ENCODE measurements at regions not wholly inside any gene's neighbourhood (a gene's known extent, or its start where the extent isn't known, plus 50 kb on each side); places are given as distances from the start of the nearest gene placed in this dataset.

GRCh38 chrX:106300656-106301055 lies 132.6 kb downstream of the PWWP3B start:
- no peak overlapping the region for H3K18ac ChIP-seq (ENCODE audit: low read length)
- H3K27me3 ChIP-seq (ENCODE audit: insufficient read depth, low read length), result no peaks in the 10 kb centered on the region
- H3K23ac ChIP-seq (ENCODE audit: low read length), result no peak overlapping the region
- no peak overlapping the region for H2BK12ac ChIP-seq (ENCODE audit: low read length)
- H3K4me3 ChIP-seq (ENCODE audit: low read depth, low read length), result no peak overlapping the region
- H3K14ac ChIP-seq (ENCODE audit: low read length), result no peak overlapping the region
- no peak overlapping the region for H3K9ac ChIP-seq (ENCODE audit: low read length)
- H3K4me1 ChIP-seq (ENCODE audit: control insufficient read depth in 1 of 2, insufficient read depth in 2 of 2, low read length in 2 of 2), result no peaks in the 10 kb centered on the region
- H2BK120ac ChIP-seq (ENCODE audit: insufficient read depth, low read length, poor library complexity), result no peak overlapping the region
- H3K4me2 ChIP-seq (ENCODE audit: low read length), result no peak overlapping the region
- H4K91ac ChIP-seq (ENCODE audit: low read depth, low read length), result no peak overlapping the region
- H2BK5ac ChIP-seq (ENCODE audit: low read depth, low read length, poor library complexity), result no peak overlapping the region
- H2AK5ac ChIP-seq (ENCODE audit: low read length), result no peak overlapping the region
- no peaks in the 10 kb centered on the region for H3K79me1 ChIP-seq (ENCODE audit: low read length)
- H2AFZ ChIP-seq (ENCODE audit: insufficient read depth, low read length, poor library complexity), result no peak overlapping the region
- H3K79me2 ChIP-seq (ENCODE audit: control insufficient read depth, insufficient read depth, low read length, poor library complexity), result no peaks in the 10 kb centered on the region
- H3K9me3 ChIP-seq (ENCODE audit: insufficient read depth, low read depth, low read length), result no peaks in the 10 kb centered on the region
- no peak overlapping the region for H4K8ac ChIP-seq (ENCODE audit: low read depth, low read length)
- H3K4ac ChIP-seq (ENCODE audit: low read depth, low read length), result no peak overlapping the region
- WGBS (ENCODE audit: extremely low coverage, insufficient coverage, insufficient read length), result no CpG with 5 or more reads among the region's 3 CpGs
- H3K36me3 ChIP-seq (ENCODE audit: control insufficient read depth in 1 of 2, insufficient read depth in 2 of 2, low read length in 2 of 2), result no peaks in the 10 kb centered on the region
- peak overlapping the region; percentile 88 for H3K27ac ChIP-seq (ENCODE audit: low read depth, low read length)
- peak; percentile 70 to 88 for DNase-seq
- no peak overlapping the region for H4K12ac ChIP-seq (ENCODE audit: low read depth, low read length)

GRCh38 chrX:106302304-106302703 lies 134.2 kb downstream of the PWWP3B start:
- no peaks in the 10 kb centered on the region for H3K27me3 ChIP-seq (ENCODE audit: insufficient read depth, low read length)
- H3K14ac ChIP-seq (ENCODE audit: low read length), result no peak overlapping the region
- no peak overlapping the region for H2AFZ ChIP-seq (ENCODE audit: insufficient read depth, low read length, poor library complexity)
- no peak overlapping the region for H3K4me2 ChIP-seq (ENCODE audit: low read length)
- WGBS (ENCODE audit: extremely low coverage, insufficient coverage, insufficient read length), result no CpG with 5 or more reads among the region's 2 CpGs
- no peaks in the 10 kb centered on the region for H3K79me1 ChIP-seq (ENCODE audit: low read length)
- no peak overlapping the region for H2BK120ac ChIP-seq (ENCODE audit: insufficient read depth, low read length, poor library complexity)
- no peaks in the 10 kb centered on the region for H3K79me2 ChIP-seq (ENCODE audit: control insufficient read depth, insufficient read depth, low read length, poor library complexity)
- H4K12ac ChIP-seq (ENCODE audit: low read depth, low read length), result no peak overlapping the region
- H3K4me3 ChIP-seq (ENCODE audit: low read depth, low read length), result no peak overlapping the region
- no peak overlapping the region for H2AK5ac ChIP-seq (ENCODE audit: low read length)
- no peak overlapping the region for H4K91ac ChIP-seq (ENCODE audit: low read depth, low read length)
- peak overlapping the region; percentile 26 for H3K27ac ChIP-seq (ENCODE audit: low read depth, low read length)
- H3K4ac ChIP-seq (ENCODE audit: low read depth, low read length), result no peak overlapping the region
- no peak overlapping the region for H3K23ac ChIP-seq (ENCODE audit: low read length)
- peak; percentile 65 to 90 for DNase-seq
- H3K9ac ChIP-seq (ENCODE audit: low read length), result no peak overlapping the region
- H2BK12ac ChIP-seq (ENCODE audit: low read length), result no peak overlapping the region
- no peaks in the 10 kb centered on the region for H3K9me3 ChIP-seq (ENCODE audit: insufficient read depth, low read depth, low read length)
- no peak overlapping the region for H4K8ac ChIP-seq (ENCODE audit: low read depth, low read length)
- no peaks in the 10 kb centered on the region for H3K4me1 ChIP-seq (ENCODE audit: control insufficient read depth in 1 of 2, insufficient read depth in 2 of 2, low read length in 2 of 2)
- no peaks in the 10 kb centered on the region for H3K36me3 ChIP-seq (ENCODE audit: control insufficient read depth in 1 of 2, insufficient read depth in 2 of 2, low read length in 2 of 2)
- H2BK5ac ChIP-seq (ENCODE audit: low read depth, low read length, poor library complexity), result no peak overlapping the region
- H3K18ac ChIP-seq (ENCODE audit: low read length), result no peak overlapping the region

- Histone ChIP-seq H3K27me3 (ENCODE audit: insufficient read depth, low read length) (no peaks in the 10 kb centered on the region), H3K27ac (ENCODE audit: low read depth, low read length) (no peak overlapping the region), H3K36me3 (ENCODE audit: control insufficient read depth in 1 of 2, insufficient read depth in 2 of 2, low read length in 2 of 2) (no peaks in the 10 kb centered on the region), H3K4me2 (ENCODE audit: low read length) (no peak overlapping the region), H3K18ac (ENCODE audit: low read length) (no peak overlapping the region), H4K8ac (ENCODE audit: low read depth, low read length) (no peak overlapping the region), H4K91ac (ENCODE audit: low read depth, low read length) (no peak overlapping the region), H3K9me3 (ENCODE audit: insufficient read depth, low read depth, low read length) (no peaks in the 10 kb centered on the region), H2AFZ (ENCODE audit: insufficient read depth, low read length, poor library complexity) (no peak overlapping the region), H3K79me1 (ENCODE audit: low read length) (no peaks in the 10 kb centered on the region), H3K4ac (ENCODE audit: low read depth, low read length) (no peak overlapping the region), H2BK12ac (ENCODE audit: low read length) (no peak overlapping the region), H2BK120ac (ENCODE audit: insufficient read depth, low read length, poor library complexity) (no peak overlapping the region), H2AK5ac (ENCODE audit: low read length) (no peak overlapping the region), H3K4me3 (ENCODE audit: low read depth, low read length) (no peak overlapping the region), H3K23ac (ENCODE audit: low read length) (no peak overlapping the region), H3K14ac (ENCODE audit: low read length) (no peak overlapping the region), H3K79me2 (ENCODE audit: control insufficient read depth, insufficient read depth, low read length, poor library complexity) (no peaks in the 10 kb centered on the region), H2BK5ac (ENCODE audit: low read depth, low read length, poor library complexity) (no peak overlapping the region), H4K12ac (ENCODE audit: low read depth, low read length) (no peak overlapping the region), H3K4me1 (ENCODE audit: control insufficient read depth in 1 of 2, insufficient read depth in 2 of 2, low read length in 2 of 2) (no peaks in the 10 kb centered on the region), H3K9ac (ENCODE audit: low read length) (no peak overlapping the region)
- no CpG with 5 or more reads among the region's 7 CpGs for WGBS (ENCODE audit: extremely low coverage, insufficient coverage, insufficient read length)
- DNase-seq, result peak; percentile 4 to 64
These were observed 138.4 kb downstream of the PWWP3B start for GRCh38 chrX:106306391-106306947.

- DNase-seq, result no peak
- Histone ChIP-seq H2BK120ac (ENCODE audit: insufficient read depth, low read length, poor library complexity) (no peak overlapping the region), H4K8ac (ENCODE audit: low read depth, low read length) (no peak overlapping the region), H3K9me3 (ENCODE audit: insufficient read depth, low read depth, low read length) (peaks cover 2% of the 10 kb centered on the region), H3K79me1 (ENCODE audit: low read length) (peaks cover 2% of the 10 kb centered on the region), H3K14ac (ENCODE audit: low read length) (no peak overlapping the region), H4K12ac (ENCODE audit: low read depth, low read length) (no peak overlapping the region), H2BK12ac (ENCODE audit: low read length) (no peak overlapping the region), H3K4me3 (ENCODE audit: low read depth, low read length) (no peak overlapping the region), H3K23ac (ENCODE audit: low read length) (no peak overlapping the region), H3K27ac (ENCODE audit: low read depth, low read length) (no peak overlapping the region), H3K4ac (ENCODE audit: low read depth, low read length) (no peak overlapping the region), H3K4me2 (ENCODE audit: low read length) (no peak overlapping the region), H3K18ac (ENCODE audit: low read length) (no peak overlapping the region), H3K36me3 (ENCODE audit: control insufficient read depth in 1 of 2, insufficient read depth in 2 of 2, low read length in 2 of 2) (no peaks in the 10 kb centered on the region), H2AFZ (ENCODE audit: insufficient read depth, low read length, poor library complexity) (no peak overlapping the region), H2AK5ac (ENCODE audit: low read length) (no peak overlapping the region), H3K79me2 (ENCODE audit: control insufficient read depth, insufficient read depth, low read length, poor library complexity) (no peaks in the 10 kb centered on the region), H3K4me1 (ENCODE audit: control insufficient read depth in 1 of 2, insufficient read depth in 2 of 2, low read length in 2 of 2) (no peaks in the 10 kb centered on the region), H3K9ac (ENCODE audit: low read length) (no peak overlapping the region), H3K27me3 (ENCODE audit: insufficient read depth, low read length) (no peaks in the 10 kb centered on the region), H2BK5ac (ENCODE audit: low read depth, low read length, poor library complexity) (no peak overlapping the region), H4K91ac (ENCODE audit: low read depth, low read length) (no peak overlapping the region)
These were observed 155.3 kb downstream of the PWWP3B start for GRCh38 chrX:106323357-106323756.
